Endometrium (tissue), 2 donors: ENCODE measurements at regions not wholly inside any gene's neighbourhood (a gene's known extent, or its start where the extent isn't known, plus 50 kb on each side); places are given as distances from the start of the nearest gene placed in this dataset.

Source experiments
- FAIRE-seq: peaks from 2 replicates; lab custom pipeline; 2012; peaks lifted over from hg19 to GRCh38; lab: Jason Lieb, UNC
- donor health status: control.
- donor health status: control.

GRCh38 chr1:38716229-38716628 is 143.3 kb downstream of the RRAGC start:
- no peak for FAIRE-seq

DNA sequence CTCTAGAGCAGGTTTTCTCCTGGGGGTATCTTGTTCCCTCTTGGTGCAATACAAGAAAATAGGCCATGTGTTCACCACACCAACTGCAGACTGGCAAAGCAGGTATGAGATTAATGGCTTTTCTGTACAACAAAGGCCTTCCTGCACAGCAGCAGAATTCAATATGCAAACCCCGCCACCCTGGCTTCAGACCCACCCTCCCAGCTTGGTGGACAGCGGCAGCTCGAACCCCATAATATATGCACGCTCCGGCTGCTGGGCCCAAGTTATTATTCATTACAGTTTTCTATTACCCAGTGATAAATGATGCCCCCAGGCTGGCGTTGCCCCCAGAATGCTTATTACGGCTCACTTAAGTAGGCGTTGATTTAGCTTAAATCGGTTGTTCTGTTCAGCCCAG is 144.2 kb downstream of the RRAGC start:
- no peak for FAIRE-seq

GRCh38 chr1:38712046-38712445 is 147.5 kb downstream of the RRAGC start:
- no peak for FAIRE-seq

DNA sequence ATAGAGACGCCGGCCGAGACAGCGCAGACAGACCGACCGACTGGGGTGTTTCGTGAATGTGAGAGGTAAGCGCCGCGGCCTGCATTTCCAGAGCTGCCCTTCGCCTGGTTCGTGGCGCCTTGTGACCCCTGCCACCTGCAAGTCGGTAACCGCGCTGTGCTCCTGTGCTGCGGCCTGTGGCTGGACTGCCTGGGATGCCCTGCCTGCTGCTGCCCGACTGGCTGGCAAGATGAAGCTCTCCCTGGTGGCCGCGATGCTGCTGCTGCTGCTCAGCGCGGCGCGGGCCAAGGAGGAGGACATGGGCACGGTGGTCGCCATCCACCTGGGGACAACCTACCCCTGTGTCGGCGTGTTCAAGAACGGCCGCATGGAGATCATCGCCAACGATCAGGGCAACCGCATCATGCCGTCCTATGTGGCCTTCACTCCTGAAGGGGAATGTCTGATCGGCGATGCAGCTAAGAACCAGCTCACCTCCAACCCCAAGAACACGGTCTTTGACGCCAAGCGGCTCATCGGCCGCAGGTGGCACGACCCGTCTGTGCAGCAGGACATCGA is 150.8 kb downstream of the RRAGC start:
- no peak for FAIRE-seq

DNA sequence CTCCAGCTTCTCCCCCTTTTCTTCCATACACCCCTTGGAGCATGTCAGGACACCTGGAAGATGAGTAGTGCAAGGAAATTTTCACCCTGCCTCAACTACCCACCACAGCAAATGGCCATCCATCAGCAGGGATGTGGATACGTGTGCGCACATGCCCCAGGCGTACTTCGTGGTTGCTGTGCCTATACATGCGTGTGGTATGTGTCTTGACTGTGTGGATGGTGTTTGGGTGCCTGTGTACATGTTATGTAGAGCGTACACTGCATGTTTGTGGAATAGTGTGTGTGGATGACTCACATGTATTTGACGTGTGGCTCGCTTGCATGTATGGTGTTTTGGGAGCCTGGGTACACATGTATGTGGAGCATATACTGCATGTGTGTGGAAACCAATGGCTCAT is 158.5 kb downstream of the RRAGC start:
- no peak for FAIRE-seq

DNA sequence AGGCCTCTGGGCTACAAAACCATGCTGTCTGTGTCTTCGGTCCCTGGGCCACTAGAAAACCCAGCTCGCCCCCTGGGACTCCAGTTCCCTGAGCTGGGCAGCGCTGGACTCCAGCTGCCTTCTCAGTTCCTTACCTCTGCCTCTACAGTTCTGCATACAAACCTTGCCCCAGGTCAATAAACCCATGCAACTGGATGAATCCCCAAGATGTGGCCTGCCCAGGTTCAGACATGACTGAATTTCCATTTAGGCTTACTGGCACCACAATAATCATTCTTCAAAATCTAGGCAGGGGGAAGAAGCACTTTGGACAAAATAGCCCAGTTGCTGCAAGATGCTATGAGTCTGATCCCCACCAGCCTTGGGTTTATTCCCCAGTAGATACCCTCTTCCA is 159.5 kb downstream of the RRAGC start:
- no peak for FAIRE-seq

DNA sequence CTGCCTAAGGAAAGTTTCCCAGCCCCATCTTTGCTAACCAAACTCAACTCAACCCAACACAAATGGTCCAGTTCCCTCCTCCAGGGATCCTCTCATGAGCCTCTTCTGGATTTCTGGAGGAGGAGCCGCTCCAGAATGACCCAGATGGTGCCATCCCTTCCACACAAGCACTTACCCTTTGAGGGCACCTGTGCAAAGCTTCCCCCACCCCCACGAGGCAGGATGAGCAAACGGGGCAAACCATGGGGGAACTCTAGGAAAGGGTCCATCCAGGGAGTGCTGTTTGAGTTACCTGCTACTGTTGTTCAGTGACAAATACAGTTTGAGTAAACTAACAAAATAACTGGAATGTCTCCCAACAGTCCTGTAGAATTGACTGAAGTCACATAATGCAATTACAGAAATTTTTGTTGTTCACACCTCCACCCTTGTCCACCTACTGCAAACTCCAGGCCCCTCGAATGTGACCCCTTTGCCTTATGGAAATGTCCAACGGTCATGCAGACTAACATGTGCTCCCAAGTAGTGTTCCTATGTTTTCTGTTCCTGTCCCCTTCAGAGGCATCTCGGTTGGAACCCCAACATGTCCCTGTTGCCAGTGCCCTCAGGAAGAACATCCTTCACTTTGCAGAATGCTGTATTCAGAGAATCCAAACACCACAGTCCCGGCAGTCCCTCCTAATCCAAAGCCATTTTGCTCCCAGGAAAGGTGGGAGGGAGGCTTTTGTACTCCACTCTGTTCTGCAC is 160.1 kb downstream of the RRAGC start:
- no peak for FAIRE-seq

DNA sequence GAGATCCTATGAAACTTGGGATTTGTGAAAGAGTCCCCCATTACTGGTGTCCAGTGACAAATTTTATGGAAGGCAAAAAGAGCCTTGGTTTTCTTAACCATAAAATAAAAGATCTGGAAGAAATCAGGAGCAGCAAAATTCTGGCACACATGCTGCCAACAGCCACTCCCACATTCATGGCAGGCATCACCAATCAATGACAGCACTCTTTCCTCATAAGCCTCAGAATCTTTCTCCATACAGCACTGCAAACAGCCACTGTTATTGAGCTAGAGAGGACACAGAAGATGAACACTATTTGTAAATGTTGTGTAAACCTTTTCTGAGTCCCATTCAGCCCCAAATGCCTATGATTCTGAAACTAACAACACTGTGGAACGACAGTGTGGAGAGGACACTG is 162.2 kb downstream of the RRAGC start:
- no peak for FAIRE-seq

- no peak for FAIRE-seq
Observed at GRCh38 chr1:38696371-38696770, 163.2 kb downstream of the RRAGC start.

- no peak for FAIRE-seq
Observed at GRCh38 chr1:38693759-38694158, 165.8 kb downstream of the RRAGC start.

DNA sequence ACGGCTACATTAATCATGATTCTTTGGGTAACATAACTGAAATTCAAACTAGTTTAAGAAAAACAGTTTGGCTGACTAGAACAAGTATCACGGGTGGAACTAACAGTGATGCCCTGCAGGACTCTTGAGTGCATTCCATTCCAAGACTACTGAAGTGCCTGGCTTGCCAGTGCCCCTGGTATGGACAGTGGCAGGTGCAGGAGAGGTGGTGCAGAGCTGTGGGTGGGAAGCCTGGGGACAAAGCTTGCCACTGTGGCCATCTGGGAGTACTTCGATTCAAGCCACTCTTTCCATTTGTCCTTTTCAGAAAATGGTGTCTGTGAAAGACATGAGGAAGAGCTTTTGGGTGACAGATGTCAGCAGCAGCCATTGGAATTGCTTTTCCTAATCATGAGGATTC is 166.5 kb downstream of the RRAGC start:
- no peak for FAIRE-seq

DNA sequence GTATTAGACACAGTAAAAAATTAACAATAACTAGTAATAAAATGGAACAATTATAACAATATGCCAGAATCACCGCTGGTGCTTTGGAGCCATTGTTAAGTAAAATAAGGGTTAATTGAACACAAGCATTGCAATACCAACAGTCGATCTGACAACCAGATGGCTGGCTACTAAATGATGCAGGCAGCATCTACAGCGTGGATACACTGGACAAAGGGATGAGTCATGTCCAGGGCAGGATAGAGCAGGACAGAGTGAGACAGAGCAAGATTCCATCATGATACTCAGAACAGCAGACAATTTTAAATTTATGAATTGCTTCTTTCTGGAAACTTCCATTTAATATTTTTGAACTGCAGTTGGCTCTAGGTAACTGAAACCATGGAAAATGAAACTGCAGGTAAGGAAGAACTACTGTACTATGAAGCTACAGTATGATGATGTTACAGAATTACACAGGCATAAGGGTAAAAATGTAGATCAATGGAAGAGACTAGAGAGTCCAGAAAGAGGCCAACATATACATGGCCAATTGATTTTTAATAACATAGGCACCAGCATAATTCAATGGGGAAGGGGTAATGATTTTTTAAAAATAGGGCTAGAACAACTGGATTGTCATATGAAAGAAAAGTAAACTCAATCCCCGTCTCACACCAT is 168.7 kb downstream of the RRAGC start:
- FAIRE-seq: no peak

GRCh38 chr1:38686927-38687255 is 172.7 kb downstream of the RRAGC start:
- no peak for FAIRE-seq

DNA sequence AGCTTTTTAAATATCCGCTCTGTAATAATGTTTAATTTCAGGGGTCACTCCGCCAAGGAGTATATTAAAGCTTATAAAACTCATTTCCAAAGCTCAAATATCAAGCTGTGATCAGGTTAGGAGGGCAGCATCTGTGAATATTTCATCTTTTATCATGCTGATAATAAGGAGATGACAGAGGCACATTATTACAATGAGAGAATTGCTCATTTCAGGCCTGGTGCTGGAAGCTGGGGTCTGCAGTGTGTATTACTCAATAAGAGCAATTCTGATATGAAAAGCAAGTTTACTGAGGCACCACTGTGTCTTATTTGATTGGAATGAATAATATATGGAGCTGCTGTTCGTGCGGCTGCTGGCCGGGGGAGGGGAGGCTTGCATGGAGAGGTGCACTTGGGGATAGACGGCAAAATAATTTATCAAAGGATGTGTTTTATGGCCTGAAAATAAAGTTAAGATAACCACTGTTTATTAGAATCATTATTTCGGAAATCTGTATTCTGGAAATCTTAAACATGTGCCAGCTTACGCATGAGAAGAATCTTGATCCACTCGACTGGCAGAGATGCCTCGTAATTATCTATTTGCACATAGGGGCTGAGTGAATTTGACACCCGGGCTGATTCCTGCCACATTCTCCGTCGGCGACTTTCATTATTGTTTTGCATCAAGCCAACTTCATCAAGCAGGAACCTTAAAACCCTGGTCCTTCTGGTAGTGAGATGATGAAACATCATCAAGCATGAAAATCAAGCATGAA is 173.2 kb downstream of the RRAGC start:
- FAIRE-seq: no peak

DNA sequence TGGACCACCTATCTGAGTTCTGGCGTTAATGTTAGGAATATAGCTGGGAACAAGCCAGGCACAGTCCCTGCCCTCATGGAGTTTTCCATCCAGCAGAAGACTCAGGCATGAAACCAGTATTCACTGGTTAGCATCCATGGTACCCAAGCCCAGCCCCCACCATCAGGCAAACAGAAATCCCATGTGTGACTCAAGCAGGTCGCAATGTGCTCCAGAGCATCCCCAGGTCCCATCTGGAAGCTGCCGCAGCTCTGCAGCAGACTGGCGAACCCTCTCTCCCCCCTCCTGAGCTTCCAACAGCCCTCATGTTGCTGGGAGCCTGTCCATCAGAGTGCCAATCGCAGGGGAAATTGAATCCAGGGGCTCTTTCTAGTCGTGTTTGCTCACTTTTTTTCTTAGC is 174.2 kb downstream of the RRAGC start:
- FAIRE-seq: no peak

DNA sequence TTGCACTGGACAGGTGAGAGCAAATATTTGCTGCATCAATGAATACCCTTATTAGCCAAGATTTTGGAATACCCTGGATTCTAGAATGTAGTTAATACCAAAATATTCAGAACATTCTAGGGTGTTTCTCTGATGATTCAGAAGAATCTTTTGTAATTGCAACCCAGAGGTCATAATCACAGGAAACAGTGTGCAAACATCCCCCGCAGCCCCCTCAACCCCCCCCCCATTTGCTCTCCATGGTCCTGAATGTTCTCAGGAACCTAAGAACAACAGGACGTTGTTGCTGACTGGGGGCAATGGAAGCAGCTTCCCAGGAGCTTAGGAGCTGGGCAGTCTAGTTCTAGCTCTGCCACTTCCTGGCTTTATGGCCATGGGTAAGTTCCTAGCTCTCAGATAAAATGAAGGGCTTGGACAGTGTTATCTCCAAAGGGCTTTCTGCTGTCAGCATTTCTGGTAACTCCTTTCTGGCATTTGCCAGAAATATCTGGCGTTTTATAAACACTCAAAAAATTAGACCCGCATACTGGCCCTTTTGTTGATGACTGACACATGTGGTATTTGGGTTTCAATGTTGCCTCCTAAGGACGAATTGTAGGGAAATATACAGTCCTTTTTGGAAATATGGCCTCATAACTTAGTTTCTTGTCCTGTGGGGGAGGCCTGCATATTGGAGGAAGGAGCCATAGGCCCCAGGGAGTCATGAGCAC is 178.6 kb downstream of the RRAGC start:
- FAIRE-seq: no peak

- no peak for FAIRE-seq
Observed at GRCh38 chr1:38677756-38678155, 181.8 kb downstream of the RRAGC start.

- FAIRE-seq: no peak
Observed at GRCh38 chr1:38677311-38677710, 182.3 kb downstream of the RRAGC start.

DNA sequence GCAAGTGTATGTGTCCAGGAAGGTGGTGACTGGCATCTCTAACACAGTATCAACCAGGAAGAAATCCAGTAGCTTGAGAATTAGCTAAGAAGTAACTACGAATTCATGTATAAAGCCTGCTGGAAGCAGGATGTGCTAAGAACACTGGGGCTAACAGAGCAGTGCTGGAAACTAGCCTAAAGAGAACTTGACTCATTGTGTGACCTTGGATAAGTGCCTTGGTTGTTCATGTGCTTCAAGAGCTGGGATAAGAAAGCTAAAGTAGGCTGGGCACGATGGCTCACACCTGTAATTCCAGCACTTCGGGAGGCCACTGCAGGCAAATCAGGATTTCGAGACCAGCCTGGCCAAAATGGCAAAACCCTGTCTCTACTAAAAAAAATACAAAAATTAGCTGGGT is 186.9 kb downstream of the RRAGC start:
- FAIRE-seq: no peak

DNA sequence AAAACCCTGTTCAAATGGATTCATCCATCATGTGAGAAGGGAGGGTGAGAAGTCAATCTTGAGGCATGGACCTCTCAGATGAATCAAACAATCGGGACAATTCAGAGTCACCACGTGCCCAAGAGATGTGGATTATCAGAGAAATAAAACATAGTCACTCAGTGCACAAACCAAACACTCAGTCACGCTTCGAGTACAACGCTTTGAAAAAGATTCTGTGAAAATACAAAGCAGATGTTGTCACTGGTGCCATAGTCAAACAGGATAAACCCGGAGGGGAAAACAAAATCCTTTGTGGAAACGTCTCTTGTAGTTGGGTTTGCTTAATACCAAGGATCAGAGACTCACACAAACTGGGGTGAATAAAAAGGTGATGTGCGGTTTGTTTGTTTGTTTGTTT is 188.4 kb downstream of the RRAGC start:
- FAIRE-seq: no peak

- no peak for FAIRE-seq
Observed at GRCh38 chr1:38670544-38671122, 188.9 kb downstream of the RRAGC start.

DNA sequence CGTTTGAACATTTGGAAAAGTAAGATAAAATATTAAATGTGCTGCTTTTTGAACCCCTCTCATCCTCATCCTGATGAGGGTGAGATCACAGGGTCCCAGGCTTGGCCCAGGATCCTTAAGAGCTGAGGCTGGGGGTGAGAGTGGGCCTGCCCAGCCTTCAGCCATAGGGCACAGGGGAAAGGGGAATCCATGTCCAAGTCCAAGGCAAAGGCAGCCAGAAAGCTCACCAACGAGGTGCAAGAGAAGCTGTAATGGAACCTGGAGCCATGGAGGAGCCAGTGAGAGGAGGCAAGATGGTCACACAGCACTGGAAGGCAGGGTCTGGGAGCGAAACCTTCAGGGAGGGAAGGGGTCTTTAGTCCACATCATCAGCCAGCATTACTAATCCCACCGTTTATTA is 191.9 kb downstream of the RRAGC start:
- FAIRE-seq: no peak
